HK-2 (cell line): ENCODE measurements at regions not wholly inside any gene's neighbourhood (a gene's known extent, or its start where the extent isn't known, plus 50 kb on each side); places are given as distances from the start of the nearest gene placed in this dataset.

Experiments
- DNase-seq: peaks from one replicate; pipeline ENCODE4 v3.0.0-alpha.2; 2018; ENCODE audit not compliant: unreplicated experiment

GRCh38 chr5:18959535-18959934 is 1028.5 kb downstream of the CDH18 start:
- no peak for DNase-seq

- DNase-seq: no peak
Measured at GRCh38 chr5:18961234-18961633, 1026.8 kb downstream of the CDH18 start.

GRCh38 chr5:18965893-18966292 is 1022.1 kb downstream of the CDH18 start:
- no peak for DNase-seq

DNA sequence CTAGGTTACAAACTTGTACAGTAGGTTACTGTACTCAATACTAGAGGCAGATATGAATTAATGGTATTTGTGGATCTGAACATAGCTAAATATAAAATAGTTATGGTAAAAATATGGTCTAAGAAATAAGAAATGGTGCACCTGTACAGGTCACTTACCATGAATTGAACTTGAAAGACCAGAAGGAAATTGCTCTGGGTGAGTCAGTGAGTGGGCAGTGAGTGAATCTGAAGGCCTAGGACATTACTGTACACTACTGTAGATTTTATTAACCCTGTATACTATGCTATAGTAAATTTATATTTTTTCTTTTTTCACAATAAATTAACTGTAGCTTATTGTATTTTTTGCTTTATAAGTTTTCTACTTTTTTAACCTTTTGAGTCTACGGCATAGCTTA is 1020.4 kb downstream of the CDH18 start:
- DNase-seq: no peak

DNA sequence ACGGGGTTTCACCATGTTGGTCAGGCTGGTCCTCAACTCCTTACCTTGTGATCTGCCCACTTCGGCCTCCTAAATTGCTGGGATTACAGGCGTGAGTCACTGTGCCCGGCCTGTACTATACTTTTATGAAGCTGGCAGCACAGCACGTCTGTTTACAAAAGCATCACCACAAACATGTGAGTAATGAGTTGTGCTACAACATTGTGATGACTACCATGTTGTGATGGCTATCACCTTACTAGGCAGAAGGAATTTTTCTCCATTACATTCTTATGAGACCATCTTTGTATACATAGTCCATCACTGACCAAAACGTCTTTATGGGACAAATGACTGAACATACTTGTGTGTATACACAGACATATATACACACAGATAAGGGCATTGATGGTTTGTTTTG is 1019.0 kb downstream of the CDH18 start:
- peak; percentile 17 for DNase-seq

DNA sequence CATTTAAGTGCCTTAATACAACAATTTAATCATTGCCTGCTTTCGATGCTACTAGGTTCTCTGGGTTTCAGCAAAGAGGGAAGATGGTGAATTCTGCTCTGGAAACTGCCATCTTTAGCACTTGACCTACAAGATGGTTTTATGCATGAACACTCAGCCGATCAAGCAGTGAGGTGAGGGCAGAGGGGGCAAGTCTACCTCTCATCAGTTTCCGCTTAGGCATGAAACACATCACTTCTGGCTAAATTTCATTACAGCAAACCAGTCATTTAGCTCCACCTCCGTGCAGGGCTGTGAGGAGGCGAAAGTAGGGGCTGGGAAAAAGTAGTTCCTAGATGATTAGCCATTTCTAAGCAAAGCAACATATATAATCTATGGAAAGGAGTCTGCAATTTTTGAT is 1018.0 kb downstream of the CDH18 start:
- peak; percentile 1 for DNase-seq

DNA sequence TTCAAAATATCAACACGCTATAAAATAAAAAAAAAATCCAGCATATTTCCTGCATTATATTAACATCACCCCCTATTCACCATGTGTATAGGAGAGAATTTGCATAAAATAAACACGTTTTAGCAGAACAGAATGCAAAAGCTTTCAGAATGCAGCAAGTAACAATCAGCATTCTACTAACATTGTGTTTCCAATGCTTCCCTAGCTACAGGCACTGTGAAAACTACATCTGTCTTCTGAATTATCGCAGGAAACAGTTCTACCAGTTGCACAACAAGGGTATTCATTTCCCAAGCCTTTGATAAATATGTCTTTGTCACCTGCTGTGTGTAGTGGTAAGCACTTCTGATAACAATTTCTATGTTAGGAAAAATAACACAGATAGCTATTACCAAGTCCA is 1015.8 kb downstream of the CDH18 start:
- no peak for DNase-seq

GRCh38 chr5:18975624-18976023 is 1012.4 kb downstream of the CDH18 start:
- DNase-seq: no peak

GRCh38 chr5:18977880-18978279 is 1010.1 kb downstream of the CDH18 start:
- DNase-seq: no peak

GRCh38 chr5:18984559-18985080 is 1003.4 kb downstream of the CDH18 start:
- no peak for DNase-seq

DNA sequence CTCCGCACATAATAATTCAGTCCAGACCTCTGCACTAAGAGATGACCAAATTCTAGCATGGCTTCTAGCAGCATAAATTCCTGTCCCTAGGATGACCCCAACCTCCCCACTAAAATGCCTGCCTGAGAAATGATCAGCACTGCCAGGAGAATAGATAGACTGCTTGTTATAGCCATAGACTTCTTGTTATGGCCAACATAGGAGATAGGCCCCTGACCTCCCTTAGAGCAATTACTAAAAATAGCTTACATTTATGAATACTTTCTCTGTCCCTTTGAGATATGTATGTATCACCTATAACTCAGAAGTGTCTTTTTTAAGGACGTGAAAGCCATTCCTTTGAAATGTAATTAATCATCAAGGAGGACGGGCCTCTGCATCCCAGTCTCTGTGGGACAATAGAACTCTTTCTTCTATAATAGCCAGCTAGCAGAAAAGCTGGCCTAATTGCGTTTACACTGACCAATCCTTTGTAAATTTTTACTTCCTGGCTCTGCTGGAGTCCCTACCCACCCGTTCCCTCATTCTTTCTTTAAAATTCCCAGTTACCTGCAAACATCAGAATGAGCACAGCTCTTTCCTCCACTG is 1002.7 kb downstream of the CDH18 start:
- no peak for DNase-seq

GRCh38 chr5:18987101-18987500 is 1000.9 kb downstream of the CDH18 start:
- no peak for DNase-seq

DNA sequence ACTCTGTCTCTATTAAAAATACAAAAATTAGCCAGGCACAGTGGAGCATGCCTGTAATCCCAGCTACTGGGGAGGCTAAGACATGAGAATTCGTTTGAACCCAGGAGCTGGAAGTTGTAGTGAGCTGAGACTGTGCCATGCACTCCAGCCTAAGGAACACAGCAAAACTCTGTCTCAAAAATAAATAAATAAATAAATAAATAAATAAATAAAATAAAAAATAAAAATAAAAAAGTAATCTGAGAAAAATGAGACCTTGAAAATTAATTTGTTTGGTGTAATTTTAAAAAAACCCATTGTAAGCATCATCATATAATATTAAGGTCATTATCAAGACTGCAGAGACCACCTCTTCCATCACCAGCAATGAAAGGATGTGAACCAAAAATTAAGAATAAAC is 997.1 kb downstream of the CDH18 start:
- no peak for DNase-seq

GRCh38 chr5:18992264-18992663 is 995.7 kb downstream of the CDH18 start:
- no peak for DNase-seq

DNA sequence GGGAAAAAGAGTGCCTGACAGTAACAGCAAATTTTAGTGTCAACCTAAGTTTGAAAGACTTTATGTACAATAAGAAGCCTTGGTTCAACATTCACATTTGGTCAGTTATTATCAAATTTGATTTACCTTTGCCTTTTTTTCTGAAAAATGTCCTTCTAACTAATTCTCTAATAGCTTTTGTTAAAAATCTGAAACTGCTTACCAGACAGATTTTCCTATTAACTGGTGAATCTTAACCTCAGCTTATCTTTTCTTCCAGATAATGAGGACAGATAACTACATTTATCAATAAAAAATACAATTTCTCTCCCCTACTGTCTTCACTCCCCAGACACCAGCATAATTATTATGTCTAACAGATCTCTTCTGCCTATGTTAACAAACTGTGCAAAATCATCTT is 988.5 kb downstream of the CDH18 start:
- DNase-seq: no peak

GRCh38 chr5:19001054-19001453 is 986.9 kb downstream of the CDH18 start:
- DNase-seq: no peak

GRCh38 chr5:19001539-19001938 is 986.5 kb downstream of the CDH18 start:
- no peak for DNase-seq

DNA sequence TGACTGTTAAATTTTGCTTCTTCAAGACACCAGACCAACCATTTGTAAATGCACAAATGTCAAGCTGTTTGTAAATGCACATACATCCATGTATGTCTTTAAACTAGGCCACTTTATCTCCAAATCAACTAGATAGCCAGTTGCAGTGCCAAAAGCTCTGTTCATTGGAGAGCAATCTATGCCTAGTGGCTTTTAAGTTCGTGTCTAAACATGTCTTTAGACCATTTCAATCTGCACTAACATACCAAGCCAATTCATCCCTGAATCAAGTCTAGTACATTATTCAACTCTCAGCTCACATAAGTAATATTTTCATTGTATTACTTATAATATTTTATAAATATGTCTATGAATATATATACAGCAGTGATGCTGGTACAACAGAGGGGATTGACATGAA is 985.9 kb downstream of the CDH18 start:
- no peak for DNase-seq

DNA sequence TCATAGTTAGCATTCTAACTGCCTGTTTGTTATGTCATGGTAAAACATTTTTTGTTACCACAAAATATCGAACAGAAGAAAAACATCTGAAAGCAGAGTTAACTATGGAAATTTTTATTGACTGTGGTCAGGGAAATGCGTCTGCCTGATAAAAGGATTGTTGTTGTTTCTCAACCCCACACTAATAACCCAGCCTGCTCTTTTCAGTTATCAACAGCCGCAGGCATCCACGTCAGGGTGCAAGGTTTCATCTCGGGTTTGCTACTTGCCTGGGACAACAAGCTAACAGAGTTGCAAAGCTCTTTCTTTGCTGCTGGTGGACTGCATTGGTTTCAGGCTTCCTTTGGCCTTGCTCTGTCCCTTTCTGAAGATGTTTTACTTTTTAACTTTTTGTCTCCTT is 969.2 kb downstream of the CDH18 start:
- DNase-seq: no peak

GRCh38 chr5:19031491-19031890 is 956.5 kb downstream of the CDH18 start:
- no peak for DNase-seq

- no peak for DNase-seq
Measured at GRCh38 chr5:19035816-19036215, 952.2 kb downstream of the CDH18 start.

GRCh38 chr5:19042106-19042505 is 945.9 kb downstream of the CDH18 start:
- no peak for DNase-seq

DNA sequence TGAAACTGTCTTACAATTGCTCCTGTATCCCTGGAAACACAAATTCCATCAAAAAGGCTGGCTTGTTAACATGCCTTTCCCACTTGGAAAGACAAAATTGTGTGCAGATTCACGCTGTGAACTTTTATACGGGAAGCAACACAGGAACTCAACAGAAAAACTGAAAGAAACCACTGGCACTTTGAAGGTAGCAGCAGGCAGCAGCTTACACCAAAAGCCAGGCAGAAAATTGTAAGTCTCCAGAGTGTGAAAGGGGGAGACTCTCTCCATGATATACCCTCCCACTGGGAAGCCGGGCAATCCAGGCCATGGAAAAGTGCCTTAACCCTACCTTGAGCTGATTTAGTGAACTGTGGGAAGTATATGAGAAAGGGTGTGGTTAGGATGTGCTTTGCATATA is 943.7 kb downstream of the CDH18 start:
- no peak for DNase-seq

DNA sequence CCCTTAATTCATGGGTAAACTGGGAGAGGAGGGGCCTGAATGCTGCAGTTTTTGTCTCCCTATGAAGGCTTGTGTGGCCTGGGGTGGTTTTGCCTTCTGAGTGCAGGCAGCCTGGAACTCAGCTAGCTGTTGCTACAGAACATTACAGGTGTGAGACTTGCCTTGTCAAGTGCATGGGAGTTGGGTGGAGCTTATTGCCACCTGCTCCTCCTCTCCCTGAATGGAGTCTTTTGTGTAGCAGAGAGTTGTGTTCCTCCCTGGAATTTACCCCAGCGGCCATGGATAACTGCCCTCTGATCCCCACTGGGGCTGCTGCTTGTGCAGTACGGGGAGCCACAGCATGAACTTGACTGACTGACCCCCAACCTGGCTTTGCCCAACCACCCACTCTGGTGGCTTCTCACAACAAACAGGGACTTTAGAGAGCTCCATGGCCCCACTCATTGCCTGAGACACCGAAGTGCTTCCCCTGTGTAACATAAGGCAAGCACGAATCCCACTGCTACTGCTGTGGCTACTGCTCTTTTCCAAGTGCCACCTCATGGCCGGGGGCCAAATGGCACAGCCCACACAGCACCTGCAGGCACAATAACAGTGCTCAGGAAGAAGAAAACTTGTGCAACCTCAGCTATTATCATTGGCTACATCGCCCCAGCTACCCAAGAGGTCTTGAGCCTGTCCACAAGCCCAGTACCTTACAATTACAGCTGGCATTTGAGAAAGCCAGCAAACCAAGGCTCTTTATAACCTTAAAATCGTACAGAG is 942.9 kb downstream of the CDH18 start:
- no peak for DNase-seq
